ENCODE measurements at regions not wholly inside any gene's neighbourhood (a gene's known extent, or its start where the extent isn't known, plus 50 kb on each side); places are given as distances from the start of the nearest gene placed in this dataset.

- H3K36me3 ChIP-seq (ENCODE audit: control insufficient read depth in 2 of 4, insufficient read depth in 4 of 4, low read length in 3 of 4), result no peaks in the 10 kb centered on the region
- POLR2A ChIA-PET (ENCODE audit: partially characterized antibody), result no interaction called here
- TF ChIP-seq CHD1 (IDR thresholded peaks at IDR 0.05; ENCODE audit: low read depth, low read length) (no peak), YY1 (IDR thresholded peaks at IDR 0.05; ENCODE audit: low read depth, low read length) (no peak), USF2 (IDR thresholded peaks at IDR 0.05; ENCODE audit: low read length) (no peak), EZH2 (IDR thresholded peaks at IDR 0.05; ENCODE audit: low read depth, low read length, severe bottlenecking) (no peak), NANOG (IDR thresholded peaks at IDR 0.05; ENCODE audit: insufficient read depth, low read depth, low read length, poor library complexity, severe bottlenecking) (no peak), CTBP2 (IDR thresholded peaks at IDR 0.05; ENCODE audit: borderline replicate concordance, insufficient read depth, insufficient read length, low read length) (no peak), SUZ12 (IDR thresholded peaks at IDR 0.05; ENCODE audit: low read length) (no peak), POU5F1 (IDR thresholded peaks at IDR 0.05; ENCODE audit: low read depth, low read length) (no peak), E2F6 (IDR thresholded peaks at IDR 0.05) (no peak), EP300 (IDR thresholded peaks at IDR 0.05; ENCODE audit: borderline replicate concordance in 1 of 2, low read depth in 2 of 2, low read length in 2 of 2) (no peak), TEAD4 (IDR thresholded peaks at IDR 0.05; ENCODE audit: low read depth, low read length) (no peak), JUND (IDR thresholded peaks at IDR 0.05; ENCODE audit: low read length) (no peak), MAX (IDR thresholded peaks at IDR 0.05) (no peak)
Measured at GRCh38 chr5:174183701-174184100, 138.2 kb downstream of the NSG2 start.

More at GRCh38 chr5:174183701-174184100, 138.2 kb downstream of the NSG2 start:
- Histone ChIP-seq H4K5ac (ENCODE audit: insufficient read length, low read depth, low read length) (no peak overlapping the region), H2BK120ac (replicated peaks; ENCODE audit: low read depth, low read length) (no peak overlapping the region), H2AFZ (ENCODE audit: low read length) (no peak overlapping the region), H3K79me1 (ENCODE audit: low read depth, low read length) (no peaks in the 10 kb centered on the region), H3K9ac (replicated peaks in 1 of 4; ENCODE audit: extremely low read depth in 1 of 4, low read depth in 3 of 4, low read length in 3 of 4) (no peak overlapping the region), H2BK12ac (ENCODE audit: low read depth, low read length) (no peak overlapping the region), H2AK5ac (ENCODE audit: low read depth, low read length) (no peak overlapping the region), H3K56ac (replicated peaks; ENCODE audit: insufficient read length, low read depth, low read length) (no peak overlapping the region), H3K14ac (ENCODE audit: insufficient read length) (no peak overlapping the region), H3K27me3 (replicated peaks in 1 of 4; ENCODE audit: control insufficient read depth in 3 of 4, extremely low read depth in 1 of 4, insufficient read depth in 3 of 4, low read length in 3 of 4) (no peaks in the 10 kb centered on the region), H4K8ac (ENCODE audit: extremely low read depth, insufficient read depth, low read length) (no peak overlapping the region), H3K4me1 (replicated peaks in 1 of 4; ENCODE audit: control insufficient read depth in 3 of 4, insufficient read depth in 4 of 4, low read length in 3 of 4) (peaks cover 0 to 4% (median under 1%) of the 10 kb centered on the region in 4 experiments; a peak in 3 of 7 replicates), H3K4ac (replicated peaks; ENCODE audit: insufficient read length, low read depth, low read length) (no peak overlapping the region), H3K23ac (ENCODE audit: insufficient read length) (no peak overlapping the region), H3K27ac (ENCODE audit: low read depth, low read length) (no peak overlapping the region), H2BK20ac (ENCODE audit: low read length) (no peak overlapping the region), H2BK5ac (ENCODE audit: low read depth, low read length) (no peak overlapping the region), H3K9me3 (ENCODE audit: insufficient read depth in 2 of 2, low read depth in 1 of 2, low read length in 1 of 2) (no peaks in the 10 kb centered on the region), H4K91ac (replicated peaks; ENCODE audit: insufficient read length, low read length) (no peak overlapping the region), H4K20me1 (replicated peaks in 1 of 2; ENCODE audit: control insufficient read depth in 1 of 2, insufficient read depth in 2 of 2, low read length in 2 of 2) (no peaks in the 10 kb centered on the region), H3K79me2 (ENCODE audit: control insufficient read depth in 1 of 2, insufficient read depth in 2 of 2, low read length in 2 of 2) (no peaks in the 10 kb centered on the region), H3K4me2 (ENCODE audit: insufficient read depth in 1 of 2, low read depth in 2 of 2, low read length in 2 of 2) (no peak overlapping the region), H3K23me2 (ENCODE audit: low read depth, low read length) (no peaks in the 10 kb centered on the region), H3K4me3 (ENCODE audit: extremely low read depth in 1 of 4, insufficient read depth in 2 of 4, low read depth in 3 of 4, low read length in 4 of 4) (no peak overlapping the region), H3K18ac (ENCODE audit: extremely low read depth, low read length) (no peak overlapping the region), H2BK15ac (ENCODE audit: low read length) (no peak overlapping the region)
- FAIRE-seq (no peak), DNase-seq (ENCODE audit: low read depth in 1 of 2, low spot score in 2 of 2) (no peak)
- 92% methylated on average over 6 of the region's 9 CpGs; no CpG with 5 or more reads in 1 of the 2 experiments for WGBS, 2 experiments (ENCODE audit: extremely low coverage in 1 of 2, insufficient coverage in 1 of 2, insufficient read length in 1 of 2, insufficient replicate concordance in 2 of 2, low coverage in 1 of 2, low lambda C conversion rate in 2 of 2, missing lambda C conversion rate in 1 of 2)
- CTCF ChIA-PET (ENCODE audit: partially characterized antibody), result no interaction called here
